Adrenal gland (tissue), 5 donors: ENCODE measurements at regions not wholly inside any gene's neighbourhood (a gene's known extent, or its start where the extent isn't known, plus 50 kb on each side); places are given as distances from the start of the nearest gene placed in this dataset.

Experiments
- POLR2A ChIP-seq, 2 donors: fragments of 450-650 bp; IDR thresholded peaks; one replicate each; pipeline ENCODE4 v1.6.1; 2017; ENCODE audit warnings: antibody characterized with exemption in 2 of 2, mild to moderate bottlenecking in 2 of 2, moderate library complexity in 1 of 2
- TF ChIP-seq, protein P1 (sequence below), 6 experiments: fragments of 450-650 bp in 4 of 6; fragments of 200-600 bp in 2 of 6; sonication (generic) in 1 of 6; IDR thresholded peaks; 1 replicate in 5 of 6; 2 replicates in 1 of 6; pipeline versions ENCODE4 v1.5.1 to v1.8.0; 2016 to 2021; ENCODE audit warnings: antibody characterized with exemption in 6 of 6, mild to moderate bottlenecking in 2 of 6, moderate library complexity in 1 of 6
- donor health status: DM: no; HTN: no; CAD: no.

DNA sequence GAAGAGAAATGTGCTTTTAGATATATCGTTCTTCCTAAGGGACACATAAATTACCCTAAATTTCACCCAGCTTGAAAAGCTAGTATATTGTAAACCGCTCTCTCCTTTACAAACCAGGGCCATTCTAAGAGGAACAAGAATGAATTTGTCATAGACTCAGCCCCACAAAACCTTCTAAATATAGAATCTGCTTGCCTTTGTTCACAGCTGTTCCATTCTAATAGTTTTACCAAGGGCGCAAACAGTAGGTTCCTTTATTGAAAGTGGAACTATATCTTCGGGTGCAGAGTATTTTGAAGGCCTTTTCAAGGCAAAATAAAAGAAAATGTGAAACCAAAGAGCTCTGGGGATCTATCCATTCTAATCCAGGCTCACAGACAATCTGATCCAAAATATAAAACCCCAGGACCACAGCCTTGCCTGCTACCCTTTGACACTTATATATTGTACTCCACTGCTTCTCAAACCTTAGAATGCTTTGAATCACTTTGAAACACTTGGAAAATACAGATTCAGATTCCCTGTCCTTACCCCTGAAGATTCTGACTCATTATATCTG is 316.8 kb downstream of the PAX3 start:
- no peak for TF ChIP-seq POLR2A (IDR thresholded peaks at IDR 0.05)
- TF ChIP-seq, protein P1, sequence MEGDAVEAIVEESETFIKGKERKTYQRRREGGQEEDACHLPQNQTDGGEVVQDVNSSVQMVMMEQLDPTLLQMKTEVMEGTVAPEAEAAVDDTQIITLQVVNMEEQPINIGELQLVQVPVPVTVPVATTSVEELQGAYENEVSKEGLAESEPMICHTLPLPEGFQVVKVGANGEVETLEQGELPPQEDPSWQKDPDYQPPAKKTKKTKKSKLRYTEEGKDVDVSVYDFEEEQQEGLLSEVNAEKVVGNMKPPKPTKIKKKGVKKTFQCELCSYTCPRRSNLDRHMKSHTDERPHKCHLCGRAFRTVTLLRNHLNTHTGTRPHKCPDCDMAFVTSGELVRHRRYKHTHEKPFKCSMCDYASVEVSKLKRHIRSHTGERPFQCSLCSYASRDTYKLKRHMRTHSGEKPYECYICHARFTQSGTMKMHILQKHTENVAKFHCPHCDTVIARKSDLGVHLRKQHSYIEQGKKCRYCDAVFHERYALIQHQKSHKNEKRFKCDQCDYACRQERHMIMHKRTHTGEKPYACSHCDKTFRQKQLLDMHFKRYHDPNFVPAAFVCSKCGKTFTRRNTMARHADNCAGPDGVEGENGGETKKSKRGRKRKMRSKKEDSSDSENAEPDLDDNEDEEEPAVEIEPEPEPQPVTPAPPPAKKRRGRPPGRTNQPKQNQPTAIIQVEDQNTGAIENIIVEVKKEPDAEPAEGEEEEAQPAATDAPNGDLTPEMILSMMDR (IDR thresholded peaks at IDR 0.05) = no peak
